MCF 10A (cell line): ENCODE measurements at regions not wholly inside any gene's neighbourhood (a gene's known extent, or its start where the extent isn't known, plus 50 kb on each side); places are given as distances from the start of the nearest gene placed in this dataset.

Experiments used
- BruUV-seq: library from RNA; stranded (reverse); fragments of 400-500 nt; replicated peaks from 2 replicates; lab custom pipeline; 2021; lab: Mats Ljungman, UMichigan
- CTCF ChIA-PET: fragments of 300-600 bp; sonication (Branson Sonifier 250); formaldehyde crosslinking; extraction: SDS; loops from one replicate; lab custom pipeline; 2021; ENCODE audit warnings: antibody characterized with exemption, inconsistent platforms; lab: Yijun Ruan, JAX
- POLR2A ChIA-PET: fragments of 300-600, 350-650 bp; sonication (Branson Sonifier 250); formaldehyde crosslinking; extraction: SDS; loops from one replicate; lab custom pipeline; 2020; ENCODE audit warnings: antibody characterized with exemption, inconsistent platforms; lab: Yijun Ruan, JAX
- DNase-seq: peaks from one replicate; pipeline ENCODE4 v3.0.0-alpha.2; 2018; ENCODE audit not compliant: unreplicated experiment
- H3K27ac Mint-ChIP-seq: one replicate; pipeline ENCODE4 v1.8.0; 2022; ENCODE audit warnings: mild to moderate bottlenecking, low read depth, mixed read lengths; ENCODE audit not compliant: unreplicated experiment
- H3K27me3 Mint-ChIP-seq: one replicate; pipeline ENCODE4 v1.8.0; 2022; ENCODE audit warnings: mixed read lengths; ENCODE audit not compliant: insufficient read depth, unreplicated experiment
- H3K36me3 Mint-ChIP-seq: one replicate; pipeline ENCODE4 v1.8.0; 2022; ENCODE audit warnings: mild to moderate bottlenecking, moderate library complexity, mixed read lengths; ENCODE audit not compliant: insufficient read depth, unreplicated experiment
- H3K4me1 Mint-ChIP-seq: one replicate; pipeline ENCODE4 v1.8.0; 2022; ENCODE audit warnings: mixed read lengths; ENCODE audit not compliant: insufficient read depth, unreplicated experiment
- H3K4me3 Mint-ChIP-seq: one replicate; pipeline ENCODE4 v1.8.0; 2022; ENCODE audit warnings: mild to moderate bottlenecking, moderate library complexity, mixed read lengths; ENCODE audit not compliant: unreplicated experiment
- H3K9me3 Mint-ChIP-seq: one replicate; pipeline ENCODE4 v1.8.0; 2022; ENCODE audit warnings: mixed read lengths; ENCODE audit not compliant: unreplicated experiment
- intact Hi-C: fragments of 100-400 bp; cut with micrococcal nuclease; formaldehyde crosslinking; loops from 2 replicates; pipeline ENCODE4 v1.14.1; 2022
- TF ChIP-seq, protein P1 (sequence below): fragments of 200-600 bp; IDR thresholded peaks from one replicate; pipeline ENCODE4 v1.8.0; 2022; ENCODE audit warnings: antibody characterized with exemption, mild to moderate bottlenecking; ENCODE audit not compliant: unreplicated experiment

DNA sequence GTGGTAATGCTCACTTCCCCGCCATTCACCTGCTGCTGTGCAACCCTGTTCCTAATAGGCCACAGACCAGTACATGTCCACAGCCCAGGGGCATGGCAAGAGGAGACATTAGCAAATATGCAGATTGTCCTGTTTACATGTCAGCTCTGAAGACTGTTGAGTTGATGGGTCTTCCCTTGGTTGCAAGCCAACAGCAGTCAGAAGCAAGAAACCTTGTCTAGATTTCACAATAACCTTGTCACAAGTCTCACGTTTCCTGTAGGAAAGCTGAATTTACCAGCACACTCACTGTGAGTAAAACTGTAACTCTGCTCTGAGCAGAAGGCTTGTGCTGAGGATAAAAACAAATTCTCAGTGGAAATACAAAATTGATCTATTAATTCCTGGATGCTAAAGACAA is 195.1 kb downstream of the HLX start:
- Mint-ChIP-seq H3K27me3 (no peaks in the 10 kb centered on the region), H3K9me3 (no peaks in the 10 kb centered on the region), H3K4me3 (no peak overlapping the region), H3K27ac (no peak overlapping the region), H3K4me1 (peaks cover 7% of the 10 kb centered on the region), H3K36me3 (no peaks in the 10 kb centered on the region)
- ChIA-PET POLR2A (interaction anchor here (0.6 to 2.0 kb wide), 4 partner anchors 10 to 913 kb away, joined by 3 to 5 read pairs (median 4); no protein-coding TSS in a partner anchor), CTCF (interaction anchor here (0.6 kb wide), 1 partner anchor 171 kb away, joined by 3 read pairs; no protein-coding TSS in a partner anchor)
- TF ChIP-seq, protein P1, sequence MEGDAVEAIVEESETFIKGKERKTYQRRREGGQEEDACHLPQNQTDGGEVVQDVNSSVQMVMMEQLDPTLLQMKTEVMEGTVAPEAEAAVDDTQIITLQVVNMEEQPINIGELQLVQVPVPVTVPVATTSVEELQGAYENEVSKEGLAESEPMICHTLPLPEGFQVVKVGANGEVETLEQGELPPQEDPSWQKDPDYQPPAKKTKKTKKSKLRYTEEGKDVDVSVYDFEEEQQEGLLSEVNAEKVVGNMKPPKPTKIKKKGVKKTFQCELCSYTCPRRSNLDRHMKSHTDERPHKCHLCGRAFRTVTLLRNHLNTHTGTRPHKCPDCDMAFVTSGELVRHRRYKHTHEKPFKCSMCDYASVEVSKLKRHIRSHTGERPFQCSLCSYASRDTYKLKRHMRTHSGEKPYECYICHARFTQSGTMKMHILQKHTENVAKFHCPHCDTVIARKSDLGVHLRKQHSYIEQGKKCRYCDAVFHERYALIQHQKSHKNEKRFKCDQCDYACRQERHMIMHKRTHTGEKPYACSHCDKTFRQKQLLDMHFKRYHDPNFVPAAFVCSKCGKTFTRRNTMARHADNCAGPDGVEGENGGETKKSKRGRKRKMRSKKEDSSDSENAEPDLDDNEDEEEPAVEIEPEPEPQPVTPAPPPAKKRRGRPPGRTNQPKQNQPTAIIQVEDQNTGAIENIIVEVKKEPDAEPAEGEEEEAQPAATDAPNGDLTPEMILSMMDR = no peak
- intact Hi-C loops = no loop called here
- no TSS peak for BruUV-seq
- peak; percentile 66 for DNase-seq

DNA sequence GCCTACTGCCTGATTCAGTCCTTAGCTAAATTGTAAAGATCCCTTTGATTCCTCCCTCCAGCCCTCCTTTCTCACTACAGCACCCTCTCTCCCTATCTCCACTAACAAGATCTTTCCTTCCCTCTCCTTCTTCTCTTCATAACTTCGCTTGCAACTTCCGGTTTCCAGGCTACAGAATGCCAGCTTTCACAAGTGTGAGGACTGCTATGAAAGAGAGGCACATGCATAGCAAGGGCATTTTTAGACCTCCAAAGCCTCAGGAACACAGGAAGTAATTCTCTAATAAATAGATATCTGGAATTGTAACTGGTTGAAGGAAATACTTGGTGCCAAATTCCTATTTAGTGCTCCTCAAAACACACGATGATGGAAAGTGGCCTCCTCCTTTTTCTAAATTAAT is 196.7 kb downstream of the HLX start:
- Mint-ChIP-seq H3K9me3 (no peaks in the 10 kb centered on the region), H3K27me3 (no peaks in the 10 kb centered on the region), H3K36me3 (no peaks in the 10 kb centered on the region), H3K4me1 (peaks cover 7% of the 10 kb centered on the region), H3K4me3 (no peak overlapping the region), H3K27ac (no peak overlapping the region)
- BruUV-seq = no TSS peak
- TF ChIP-seq, protein P1 = no peak
- POLR2A ChIA-PET = no interaction called here
- DNase-seq = no peak
- intact Hi-C loops = no loop called here
- CTCF ChIA-PET = no interaction called here

DNA sequence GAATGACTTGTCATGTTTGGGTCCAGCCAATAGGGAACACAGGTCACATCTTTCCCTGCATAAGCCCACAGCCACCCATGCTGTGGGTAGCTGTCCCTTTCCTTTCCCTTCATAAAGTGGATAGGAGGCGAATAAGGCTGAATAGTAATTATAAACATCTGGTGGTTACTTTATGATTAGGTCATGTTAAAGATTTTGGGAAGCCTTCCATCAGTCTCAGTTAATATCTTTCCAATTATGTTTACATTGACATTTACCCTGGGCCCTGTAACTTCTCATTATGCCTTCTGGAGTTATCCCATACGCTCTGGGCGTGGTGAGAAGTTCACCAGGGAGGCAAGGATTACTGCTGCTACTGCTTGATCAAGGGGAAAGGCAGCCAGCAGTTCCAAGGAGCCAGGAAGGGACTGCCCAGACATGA is 197.2 kb downstream of the HLX start:
- Mint-ChIP-seq H3K27me3 (no peaks in the 10 kb centered on the region), H3K4me1 (peaks cover 7% of the 10 kb centered on the region), H3K27ac (no peak overlapping the region), H3K4me3 (no peak overlapping the region), H3K36me3 (no peaks in the 10 kb centered on the region), H3K9me3 (no peaks in the 10 kb centered on the region)
- intact Hi-C loops = no loop called here
- CTCF ChIA-PET = no interaction called here
- POLR2A ChIA-PET = no interaction called here
- DNase-seq = no peak
- BruUV-seq = no TSS peak
- TF ChIP-seq, protein P1 = no peak

DNA sequence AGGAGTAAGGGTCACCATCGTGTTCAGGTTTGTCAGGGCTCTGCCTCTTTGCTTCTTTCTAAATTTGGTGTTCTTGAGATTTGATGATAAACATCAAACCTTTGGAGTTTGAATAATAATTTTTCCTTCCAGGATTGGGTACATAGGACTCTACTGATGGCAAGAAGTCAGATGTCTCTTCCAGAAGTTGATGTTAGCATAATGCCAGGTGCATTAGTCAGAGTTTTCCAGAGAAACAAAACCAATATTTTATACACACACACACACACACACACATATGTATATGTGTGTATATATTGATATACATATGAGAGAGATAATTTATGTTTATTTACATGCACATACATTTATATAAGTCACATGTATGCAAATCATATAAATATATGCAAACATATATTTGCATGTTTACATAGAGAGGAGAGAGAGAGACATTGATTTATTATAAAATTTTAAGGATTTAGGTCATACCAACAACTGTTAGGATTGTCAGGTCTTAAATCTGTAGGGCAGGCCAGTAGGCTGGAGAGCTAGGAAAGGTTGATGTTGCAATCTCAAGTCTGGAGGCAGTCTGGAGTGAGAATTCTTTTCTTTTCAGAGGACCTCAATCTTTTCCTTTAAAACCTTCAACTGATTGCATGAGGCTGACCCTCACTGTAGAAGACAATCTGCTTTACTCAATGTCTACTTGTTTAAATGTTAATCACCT is 199.2 kb downstream of the HLX start:
- peak; percentile 47 for DNase-seq

More for the DNA sequence above, 199.2 kb downstream of the HLX start:
- BruUV-seq = no TSS peak
- ChIA-PET POLR2A (interaction anchor here (0.6 kb wide), 1 partner anchor 99 kb away, joined by 4 read pairs; no protein-coding TSS in a partner anchor), CTCF (interaction anchor here (0.6 to 1.5 kb wide), 3 partner anchors 9 to 1088 kb away, joined by 3 to 5 read pairs (median 4); no protein-coding TSS in a partner anchor)
- no peak overlapping the region for H3K27ac Mint-ChIP-seq
- H3K4me3 Mint-ChIP-seq = no peak overlapping the region
- H3K9me3 Mint-ChIP-seq = no peaks in the 10 kb centered on the region
- no peaks in the 10 kb centered on the region for H3K27me3 Mint-ChIP-seq
- no peaks in the 10 kb centered on the region for H3K36me3 Mint-ChIP-seq
- H3K4me1 Mint-ChIP-seq = peaks cover 7% of the 10 kb centered on the region
- TF ChIP-seq, protein P1 = no peak
- intact Hi-C loops = no loop called here
